Trophoblast cell (in vitro differentiated cells and primary cell): ENCODE measurements at regions not wholly inside any gene's neighbourhood (a gene's known extent, or its start where the extent isn't known, plus 50 kb on each side); places are given as distances from the start of the nearest gene placed in this dataset.
A peak's percentile ranks its signal among the peaks of the same experiment; 100 is the strongest.

Experiments
- DNase-seq, 2 donors: peaks; one replicate each; pipeline ENCODE4 v3.0.0-alpha.2; 2016
- H2AFZ ChIP-seq: 2 replicates; pipeline ENCODE4 v1.6.1; 2013; ENCODE audit warnings: low read length, moderate library complexity, mild to moderate bottlenecking; ENCODE audit not compliant: insufficient read depth, poor library complexity
- H2AK5ac ChIP-seq: 2 replicates; pipeline ENCODE4 v1.6.1; 2013; ENCODE audit warnings: mild to moderate bottlenecking, low read length
- H2BK120ac ChIP-seq: 2 replicates; pipeline ENCODE4 v1.6.1; 2013; ENCODE audit warnings: low read length, mild to moderate bottlenecking, moderate library complexity; ENCODE audit not compliant: insufficient read depth, poor library complexity
- H2BK12ac ChIP-seq: 2 replicates; pipeline ENCODE4 v1.6.1; 2013; ENCODE audit warnings: mild to moderate bottlenecking, low read length, moderate library complexity
- H2BK5ac ChIP-seq: 2 replicates; pipeline ENCODE4 v1.6.1; 2013; ENCODE audit warnings: low read length, low read depth, moderate library complexity, mild to moderate bottlenecking; ENCODE audit not compliant: poor library complexity
- H3K14ac ChIP-seq: 2 replicates; pipeline ENCODE4 v1.6.1; 2013; ENCODE audit warnings: mild to moderate bottlenecking, low read length
- H3K18ac ChIP-seq: 2 replicates; pipeline ENCODE4 v1.6.1; 2013; ENCODE audit warnings: mild to moderate bottlenecking, low read length
- H3K23ac ChIP-seq: 2 replicates; pipeline ENCODE4 v1.6.1; 2013; ENCODE audit warnings: low read length
- H3K27ac ChIP-seq: 2 replicates; pipeline ENCODE4 v1.5.1; 2013; ENCODE audit warnings: low read depth, mild to moderate bottlenecking, inconsistent platforms, low read length, moderate library complexity
- H3K27me3 ChIP-seq: 2 replicates; pipeline ENCODE4 v1.6.1; 2013; ENCODE audit warnings: inconsistent platforms, mild to moderate bottlenecking, low read length, moderate library complexity; ENCODE audit not compliant: insufficient read depth
- H3K36me3 ChIP-seq, 2 experiments: 1 replicate in 1 of 2; 2 replicates in 1 of 2; pipeline ENCODE4 v1.6.1; 2013; ENCODE audit warnings: low read length in 2 of 2, mild to moderate bottlenecking in 2 of 2, moderate library complexity in 1 of 2; ENCODE audit not compliant: insufficient read depth in 2 of 2, control insufficient read depth in 1 of 2
- H3K4ac ChIP-seq: 2 replicates; pipeline ENCODE4 v1.6.1; 2013; ENCODE audit warnings: low read depth, mild to moderate bottlenecking, low read length, moderate library complexity
- H3K4me1 ChIP-seq, 2 experiments: 1 replicate in 1 of 2; 2 replicates in 1 of 2; pipeline ENCODE4 v1.6.1; 2013; ENCODE audit warnings: low read length in 2 of 2, mild to moderate bottlenecking in 2 of 2, moderate library complexity in 1 of 2; ENCODE audit not compliant: insufficient read depth in 2 of 2, control insufficient read depth in 1 of 2
- H3K4me2 ChIP-seq: 2 replicates; pipeline ENCODE4 v1.6.1; 2013; ENCODE audit warnings: inconsistent platforms, mild to moderate bottlenecking, low read length, moderate library complexity
- H3K4me3 ChIP-seq: 2 replicates; pipeline ENCODE4 v1.5.1; 2013; ENCODE audit warnings: mild to moderate bottlenecking, low read depth, low read length, inconsistent platforms
- H3K79me1 ChIP-seq: one replicate; pipeline ENCODE4 v1.6.1; 2013; ENCODE audit warnings: low read length
- H3K79me2 ChIP-seq: 2 replicates; pipeline ENCODE4 v1.6.1; 2013; ENCODE audit warnings: low read length, mild to moderate bottlenecking; ENCODE audit not compliant: control insufficient read depth, insufficient read depth, poor library complexity
- H3K9ac ChIP-seq: 2 replicates; pipeline ENCODE4 v1.6.1; 2013; ENCODE audit warnings: mild to moderate bottlenecking, low read length
- H3K9me3 ChIP-seq: 2 replicates; pipeline ENCODE4 v1.6.1; 2013; ENCODE audit warnings: low read depth, mild to moderate bottlenecking, control low read depth, inconsistent platforms, low read length; ENCODE audit not compliant: insufficient read depth
- H4K12ac ChIP-seq: 2 replicates; pipeline ENCODE4 v1.6.1; 2013; ENCODE audit warnings: low read depth, mild to moderate bottlenecking, low read length, moderate library complexity
- H4K8ac ChIP-seq: 2 replicates; pipeline ENCODE4 v1.6.1; 2013; ENCODE audit warnings: low read depth, mild to moderate bottlenecking, low read length, moderate library complexity
- H4K91ac ChIP-seq: one replicate; pipeline ENCODE4 v1.6.1; 2013; ENCODE audit warnings: low read depth, mild to moderate bottlenecking, low read length, moderate library complexity
- WGBS: extraction: QIAGEN DNeasy Blood & Tissue Kit; methylation state at CpG from one replicate; pipeline ENCODE4 v1.1.7; 2013; ENCODE audit warnings: missing lambda C conversion rate; ENCODE audit not compliant: insufficient read length, insufficient coverage; ENCODE audit errors: extremely low coverage; 5-methylcytosine and 5-hydroxymethylcytosine counted together

GRCh38 chr2:211089127-211089526 lies 532.7 kb downstream of the CPS1 start:
- Histone ChIP-seq H3K4me1 (no peaks in the 10 kb centered on the region), H4K8ac (no peak overlapping the region), H3K18ac (no peak overlapping the region), H3K27me3 (no peaks in the 10 kb centered on the region), H2BK12ac (no peak overlapping the region), H3K9ac (no peak overlapping the region), H2BK120ac (no peak overlapping the region), H3K4me2 (no peak overlapping the region), H2BK5ac (no peak overlapping the region), H4K12ac (no peak overlapping the region), H3K36me3 (no peaks in the 10 kb centered on the region), H3K9me3 (peaks cover 2% of the 10 kb centered on the region), H2AK5ac (no peak overlapping the region), H3K79me1 (no peaks in the 10 kb centered on the region), H3K27ac (no peak overlapping the region), H2AFZ (no peak overlapping the region), H4K91ac (no peak overlapping the region), H3K79me2 (no peaks in the 10 kb centered on the region), H3K23ac (no peak overlapping the region), H3K4ac (no peak overlapping the region), H3K4me3 (no peak overlapping the region), H3K14ac (no peak overlapping the region)
- DNase-seq, result no peak
- WGBS, result no CpG with 5 or more reads among the region's 3 CpGs

GRCh38 chr2:211093743-211094303 lies 537.4 kb downstream of the CPS1 start:
- DNase-seq, result peak in 1 of 2 donors; percentile 20

GRCh38 chr2:211103989-211104388 lies 547.6 kb downstream of the CPS1 start:
- Histone ChIP-seq H3K79me2 (no peaks in the 10 kb centered on the region), H2BK12ac (no peak overlapping the region), H3K23ac (no peak overlapping the region), H2AFZ (no peak overlapping the region), H4K12ac (no peak overlapping the region), H3K18ac (no peak overlapping the region), H3K9me3 (no peaks in the 10 kb centered on the region), H3K4me2 (no peak overlapping the region), H3K4ac (no peak overlapping the region), H3K79me1 (no peaks in the 10 kb centered on the region), H4K8ac (no peak overlapping the region), H2BK5ac (no peak overlapping the region), H2BK120ac (no peak overlapping the region), H3K27me3 (no peaks in the 10 kb centered on the region), H3K4me1 (no peaks in the 10 kb centered on the region), H4K91ac (no peak overlapping the region), H3K9ac (no peak overlapping the region), H3K14ac (no peak overlapping the region), H3K4me3 (no peak overlapping the region), H2AK5ac (no peak overlapping the region), H3K27ac (no peak overlapping the region), H3K36me3 (no peaks in the 10 kb centered on the region)
- no peak for DNase-seq
- no CpG with 5 or more reads among the region's 4 CpGs for WGBS

More at GRCh38 chr2:211093743-211094303, 537.4 kb downstream of the CPS1 start:
- no peak overlapping the region for H4K8ac ChIP-seq
- H2BK5ac ChIP-seq, result no peak overlapping the region
- no peak overlapping the region for H2BK120ac ChIP-seq
- no peak overlapping the region for H3K4me2 ChIP-seq
- H3K79me2 ChIP-seq, result no peaks in the 10 kb centered on the region
- no peak overlapping the region for H3K18ac ChIP-seq
- H3K9me3 ChIP-seq, result peaks cover 2% of the 10 kb centered on the region
- H3K4ac ChIP-seq, result no peak overlapping the region
- H3K79me1 ChIP-seq, result no peaks in the 10 kb centered on the region
- H2AK5ac ChIP-seq, result no peak overlapping the region
- no peak overlapping the region for H4K12ac ChIP-seq
- no peak overlapping the region for H3K4me3 ChIP-seq
- no peaks in the 10 kb centered on the region for H3K36me3 ChIP-seq
- no peak overlapping the region for H2BK12ac ChIP-seq
- WGBS, result no CpG with 5 or more reads among the region's 3 CpGs
- no peak overlapping the region for H3K27ac ChIP-seq
- H3K14ac ChIP-seq, result no peak overlapping the region
- H3K23ac ChIP-seq, result no peak overlapping the region
- H3K9ac ChIP-seq, result no peak overlapping the region
- no peaks in the 10 kb centered on the region for H3K27me3 ChIP-seq
- no peak overlapping the region for H2AFZ ChIP-seq
- no peak overlapping the region for H4K91ac ChIP-seq
- H3K4me1 ChIP-seq, result no peaks in the 10 kb centered on the region

GRCh38 chr2:211113334-211114175 lies 557.2 kb downstream of the CPS1 start:
- WGBS, result no CpG with 5 or more reads among the region's 3 CpGs
- H2AK5ac ChIP-seq, result no peak overlapping the region
- no peak overlapping the region for H2BK12ac ChIP-seq
- no peak overlapping the region for H2BK120ac ChIP-seq
- H3K23ac ChIP-seq, result no peak overlapping the region
- H3K9ac ChIP-seq, result no peak overlapping the region
- no peaks in the 10 kb centered on the region for H3K79me1 ChIP-seq
- H3K36me3 ChIP-seq, result no peaks in the 10 kb centered on the region
- no peaks in the 10 kb centered on the region for H3K27me3 ChIP-seq
- no peak overlapping the region for H3K18ac ChIP-seq
- H2AFZ ChIP-seq, result no peak overlapping the region
- H3K4me2 ChIP-seq, result no peak overlapping the region
- no peak overlapping the region for H4K12ac ChIP-seq
- H2BK5ac ChIP-seq, result no peak overlapping the region
- no peaks in the 10 kb centered on the region for H3K79me2 ChIP-seq
- DNase-seq, result no peak
- H3K4me1 ChIP-seq, result no peaks in the 10 kb centered on the region
- no peak overlapping the region for H4K8ac ChIP-seq
- no peaks in the 10 kb centered on the region for H3K9me3 ChIP-seq
- H3K14ac ChIP-seq, result no peak overlapping the region
- H4K91ac ChIP-seq, result no peak overlapping the region
- no peak overlapping the region for H3K4ac ChIP-seq
- no peak overlapping the region for H3K27ac ChIP-seq
- H3K4me3 ChIP-seq, result no peak overlapping the region
